GM18909 (cell line): ENCODE measurements at regions not wholly inside any gene's neighbourhood (a gene's known extent, or its start where the extent isn't known, plus 50 kb on each side); places are given as distances from the start of the nearest gene placed in this dataset.

ENCODE experiments used
- ATAC-seq: cut with Tn5 transposase; IDR thresholded peaks from one replicate; pipeline ENCODE4 v1.9.1; 2021; ENCODE audit warnings: mild to moderate bottlenecking; ENCODE audit not compliant: unreplicated experiment, poor library complexity

GRCh38 chr11:25317216-25317615 lies 820.4 kb downstream of the LUZP2 start:
- ATAC-seq: no peak

GRCh38 chr11:25319127-25319526 lies 822.3 kb downstream of the LUZP2 start:
- ATAC-seq: no peak

- ATAC-seq: no peak
Observed at GRCh38 chr11:25327656-25328055, 830.8 kb downstream of the LUZP2 start.

- ATAC-seq: no peak
Observed at GRCh38 chr11:25339281-25339680, 842.4 kb downstream of the LUZP2 start.

GRCh38 chr11:25349537-25349936 lies 852.7 kb downstream of the LUZP2 start:
- no peak for ATAC-seq

- ATAC-seq: no peak
Observed at GRCh38 chr11:25350899-25351803, 854.3 kb downstream of the LUZP2 start.

- no peak for ATAC-seq
Observed at GRCh38 chr11:25357133-25357532, 860.3 kb downstream of the LUZP2 start.

GRCh38 chr11:25377466-25377865 lies 880.6 kb downstream of the LUZP2 start:
- ATAC-seq: no peak

- ATAC-seq: no peak
Observed at GRCh38 chr11:25396847-25397246, 900.0 kb downstream of the LUZP2 start.

- ATAC-seq: no peak
Observed at GRCh38 chr11:25408146-25408545, 911.3 kb downstream of the LUZP2 start.

- ATAC-seq: no peak
Observed at GRCh38 chr11:25415793-25416192, 916.1 kb upstream of the ANO3 start.

- ATAC-seq: no peak
Observed at GRCh38 chr11:25423436-25424199, 908.3 kb upstream of the ANO3 start.

- ATAC-seq: no peak
Observed at GRCh38 chr11:25432376-25432775, 899.6 kb upstream of the ANO3 start.

- no peak for ATAC-seq
Observed at GRCh38 chr11:25435197-25435596, 896.7 kb upstream of the ANO3 start.

- ATAC-seq: no peak
Observed at GRCh38 chr11:25436326-25436725, 895.6 kb upstream of the ANO3 start.

- no peak for ATAC-seq
Observed at GRCh38 chr11:25441421-25441820, 890.5 kb upstream of the ANO3 start.

- ATAC-seq: no peak
Observed at GRCh38 chr11:25449091-25449490, 882.8 kb upstream of the ANO3 start.

GRCh38 chr11:25453471-25453870 lies 878.5 kb upstream of the ANO3 start:
- ATAC-seq: no peak

- no peak for ATAC-seq
Observed at GRCh38 chr11:25456211-25456610, 875.7 kb upstream of the ANO3 start.

GRCh38 chr11:25483915-25484635 lies 847.9 kb upstream of the ANO3 start:
- ATAC-seq: no peak

GRCh38 chr11:25485315-25485714 lies 846.6 kb upstream of the ANO3 start:
- ATAC-seq: no peak
